Fibroblast of the aortic adventitia (primary cell): ENCODE measurements at regions not wholly inside any gene's neighbourhood (a gene's known extent, or its start where the extent isn't known, plus 50 kb on each side); places are given as distances from the start of the nearest gene placed in this dataset.
"Not testable (repeated sequence)": the region's sequence is repeated elsewhere in the genome, so short reads cannot be mapped to it uniquely, and the experiment has no call there.

Source experiments
- DNase-seq: peaks from one replicate; pipeline ENCODE4 v3.0.0-alpha.2; 2010; ENCODE audit warnings: low read depth
- H3K4me3 ChIP-seq: 2 replicates; pipeline ENCODE4 v1.5.1; 2011; ENCODE audit warnings: low read depth, mild to moderate bottlenecking, control low read depth, low read length, moderate library complexity
- TF ChIP-seq, protein P1 (sequence below): IDR thresholded peaks from 2 replicates; pipeline ENCODE4 v1.5.1; 2011; ENCODE audit warnings: mild to moderate bottlenecking, low read length, control low read depth, inconsistent platforms; ENCODE audit not compliant: insufficient read depth

DNA sequence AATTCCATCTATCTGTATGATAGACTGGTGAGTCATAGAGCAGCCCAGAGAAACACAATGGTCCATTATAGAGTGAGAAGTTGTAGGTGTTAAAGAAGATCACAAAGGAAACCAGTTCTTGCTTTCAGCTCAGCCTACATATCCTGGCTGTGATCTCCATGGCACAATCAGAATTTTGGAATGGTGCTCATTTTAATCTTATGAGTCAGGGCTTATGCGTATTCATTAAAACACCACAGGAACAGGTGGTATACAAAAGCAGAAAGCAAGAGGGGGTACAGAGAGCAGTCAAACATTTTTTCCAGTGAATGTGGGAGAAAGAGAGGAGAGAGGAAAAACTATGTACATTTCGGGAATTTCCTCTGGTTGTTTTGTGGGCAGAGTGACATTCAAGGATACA, 126.9 kb downstream of the MFAP3L start:
- no peak overlapping the region for H3K4me3 ChIP-seq
- no peak for DNase-seq
- TF ChIP-seq, protein P1, sequence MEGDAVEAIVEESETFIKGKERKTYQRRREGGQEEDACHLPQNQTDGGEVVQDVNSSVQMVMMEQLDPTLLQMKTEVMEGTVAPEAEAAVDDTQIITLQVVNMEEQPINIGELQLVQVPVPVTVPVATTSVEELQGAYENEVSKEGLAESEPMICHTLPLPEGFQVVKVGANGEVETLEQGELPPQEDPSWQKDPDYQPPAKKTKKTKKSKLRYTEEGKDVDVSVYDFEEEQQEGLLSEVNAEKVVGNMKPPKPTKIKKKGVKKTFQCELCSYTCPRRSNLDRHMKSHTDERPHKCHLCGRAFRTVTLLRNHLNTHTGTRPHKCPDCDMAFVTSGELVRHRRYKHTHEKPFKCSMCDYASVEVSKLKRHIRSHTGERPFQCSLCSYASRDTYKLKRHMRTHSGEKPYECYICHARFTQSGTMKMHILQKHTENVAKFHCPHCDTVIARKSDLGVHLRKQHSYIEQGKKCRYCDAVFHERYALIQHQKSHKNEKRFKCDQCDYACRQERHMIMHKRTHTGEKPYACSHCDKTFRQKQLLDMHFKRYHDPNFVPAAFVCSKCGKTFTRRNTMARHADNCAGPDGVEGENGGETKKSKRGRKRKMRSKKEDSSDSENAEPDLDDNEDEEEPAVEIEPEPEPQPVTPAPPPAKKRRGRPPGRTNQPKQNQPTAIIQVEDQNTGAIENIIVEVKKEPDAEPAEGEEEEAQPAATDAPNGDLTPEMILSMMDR, result no peak

DNA sequence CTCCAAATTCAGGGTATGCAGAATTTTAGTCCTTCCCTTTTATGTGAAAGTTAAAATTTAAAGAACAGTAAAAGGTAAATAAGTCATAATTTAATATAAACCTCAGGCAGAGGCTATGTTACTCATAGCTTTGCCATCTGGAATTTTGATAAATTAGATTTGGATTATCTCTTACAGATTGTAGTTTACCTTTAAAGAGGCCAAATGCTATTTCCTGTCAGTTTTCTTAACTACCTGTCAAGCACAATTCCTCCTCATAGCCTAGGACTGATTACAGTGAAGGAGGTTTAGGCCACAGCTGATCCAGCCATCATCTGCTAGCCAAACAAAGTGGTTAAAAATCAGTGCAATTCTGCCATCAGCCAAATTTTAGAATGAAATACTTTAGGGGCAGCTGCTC, 128.1 kb downstream of the MFAP3L start:
- TF ChIP-seq, protein P1, result no peak

DNA sequence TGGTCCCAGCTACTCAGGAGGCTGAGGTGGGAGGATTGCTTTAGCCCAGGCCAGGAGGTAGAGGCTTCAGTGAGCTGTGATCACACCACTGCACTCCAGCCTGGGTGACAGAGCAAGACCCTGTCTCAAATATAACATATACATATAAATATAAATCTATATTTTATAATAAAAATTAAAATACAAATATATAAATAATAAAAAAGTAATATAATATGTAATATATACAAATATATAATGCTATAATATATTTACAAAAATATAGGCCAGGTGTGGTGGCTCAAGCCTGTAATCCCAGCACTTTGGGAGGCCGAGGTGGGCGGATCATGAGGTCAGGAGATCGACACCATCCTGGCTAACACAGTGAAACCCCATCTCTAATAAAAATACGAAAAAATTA, 131.4 kb downstream of the MFAP3L start:
- not testable (repeated sequence) for H3K4me3 ChIP-seq, DNase-seq

More for the DNA sequence above, 128.1 kb downstream of the MFAP3L start:
- H3K4me3 ChIP-seq, result no peak overlapping the region
- no peak for DNase-seq

DNA sequence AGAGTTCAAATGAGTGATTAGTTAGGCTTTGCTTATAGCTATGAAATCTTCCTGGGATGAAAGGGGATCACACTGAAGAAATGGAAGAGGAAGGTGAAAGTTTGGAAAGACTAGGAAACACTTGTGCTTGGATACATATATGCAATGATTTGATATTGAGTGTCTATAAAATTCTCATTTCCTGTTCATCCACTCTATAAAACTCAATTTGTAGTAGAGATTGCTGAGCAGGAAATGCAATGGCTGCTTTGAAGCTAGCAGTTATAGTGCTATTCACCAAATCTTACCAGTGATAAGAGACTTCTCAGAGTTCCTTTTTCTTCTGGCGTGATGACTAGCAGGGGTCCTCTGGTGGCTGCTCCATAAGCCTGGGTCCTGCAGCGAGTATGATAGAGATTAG, 128.1 kb upstream of the HPF1 start:
- no peak for DNase-seq
- TF ChIP-seq, protein P1, result no peak
- H3K4me3 ChIP-seq, result no peak overlapping the region

DNA sequence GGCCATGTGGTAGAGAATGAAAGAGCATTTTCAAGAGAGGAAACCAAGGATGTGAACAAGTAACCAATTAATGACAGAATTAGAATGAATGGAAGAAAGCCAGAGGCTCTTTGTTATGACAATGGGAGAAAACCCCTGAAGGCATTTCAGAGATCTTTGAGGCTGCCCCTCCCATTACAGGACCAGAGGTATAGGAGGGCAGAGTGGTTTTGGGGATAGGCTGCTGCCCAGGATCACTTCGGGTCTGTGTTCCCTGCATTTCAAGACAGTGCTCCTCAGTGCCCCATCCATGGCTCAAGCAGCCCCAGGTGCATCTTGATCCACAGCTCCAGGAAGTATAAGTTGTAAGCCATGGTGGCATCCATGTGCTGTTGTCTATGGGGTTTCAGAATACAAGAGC, 124.0 kb upstream of the HPF1 start:
- DNase-seq, result no peak
- no peak overlapping the region for H3K4me3 ChIP-seq
- TF ChIP-seq, protein P1, result no peak

DNA sequence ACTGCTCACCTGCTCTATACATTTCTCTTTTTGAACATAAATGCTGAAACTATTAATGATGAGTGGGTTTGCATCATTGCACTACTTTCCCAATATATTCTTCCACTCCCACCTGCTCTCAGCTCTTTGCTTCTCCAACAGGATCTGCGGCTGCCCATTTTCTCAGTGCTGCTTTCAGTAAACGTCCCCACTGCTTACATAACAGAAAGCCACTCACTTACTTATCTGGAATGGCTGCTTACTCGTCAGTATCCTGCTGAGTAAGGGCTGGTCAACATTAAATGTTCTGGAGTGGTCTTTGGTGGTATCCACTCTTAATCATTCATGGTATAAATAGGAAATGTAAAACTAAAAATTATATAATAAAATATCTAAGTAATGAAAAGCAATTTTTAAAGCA, 112.8 kb upstream of the HPF1 start:
- no peak for DNase-seq
- TF ChIP-seq, protein P1, result no peak
- H3K4me3 ChIP-seq, result no peak overlapping the region

DNA sequence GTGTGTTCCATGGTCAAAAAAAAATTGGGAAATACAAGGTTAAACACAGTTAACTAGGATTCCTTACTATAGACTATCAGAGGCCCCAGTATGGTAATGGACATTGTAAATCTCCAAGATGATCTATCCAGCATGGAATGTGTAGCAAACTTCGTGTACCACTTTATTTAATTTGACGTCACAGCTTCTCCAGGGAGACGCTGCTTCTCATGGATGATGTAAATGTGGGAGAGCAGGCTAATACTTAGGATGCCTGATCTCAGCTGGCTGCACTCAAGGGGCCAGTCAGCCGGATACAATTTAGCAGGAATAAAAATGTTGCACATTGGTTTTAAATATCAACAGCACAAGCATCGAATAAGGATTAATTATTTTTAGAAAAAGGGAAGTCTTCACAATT, 111.7 kb upstream of the HPF1 start:
- DNase-seq, result no peak
- TF ChIP-seq, protein P1, result no peak
- no peak overlapping the region for H3K4me3 ChIP-seq
